SK-N-SH (cell line): ENCODE measurements at regions not wholly inside any gene's neighbourhood (a gene's known extent, or its start where the extent isn't known, plus 50 kb on each side); places are given as distances from the start of the nearest gene placed in this dataset.

Experiments used
- CTCF ChIA-PET: fragments of 300-600, 350-600 bp; formaldehyde crosslinking; extraction: SDS; loops from one replicate; lab custom pipeline; 2021; lab: Yijun Ruan, JAX
- POLR2A ChIA-PET: fragments of 350-600 bp; sonication (Branson Sonifier 250); formaldehyde crosslinking; extraction: SDS; loops from one replicate; lab custom pipeline; 2020; ENCODE audit warnings: antibody characterized with exemption, inconsistent platforms; lab: Yijun Ruan, JAX
- DNase-seq: peaks from one replicate; pipeline ENCODE4 v3.0.0; 2012
- H2AFZ ChIP-seq: fragments of 200-600 bp; sonication (generic); 2 replicates; pipeline ENCODE4 v1.8.1; 2016; ENCODE audit warnings: antibody characterized with exemption, mild to moderate bottlenecking, low read depth
- H3F3A ChIP-seq: fragments of 200-600 bp; sonication (generic); replicated peaks from 2 replicates; pipeline ENCODE3; 2016; ENCODE audit warnings: antibody characterized with exemption, mild to moderate bottlenecking; ENCODE audit not compliant: insufficient read depth
- H3K27ac ChIP-seq, 2 experiments: fragments of 200-500 bp in 1 of 2; fragments of 200-600 bp in 1 of 2; sonication (Bioruptor generic) in 1 of 2; sonication (generic), shearing (Covaris generic) in 1 of 2; 2 replicates each; pipeline versions ENCODE4 v1.5.1 to v1.6.1; 2014 to 2016; ENCODE audit warnings: low read depth in 2 of 2, inconsistent platforms in 1 of 2, low read length in 1 of 2, mild to moderate bottlenecking in 1 of 2, mixed read lengths in 1 of 2
- H3K27me3 ChIP-seq: fragments of 200-600 bp; sonication (generic), shearing (Covaris generic); 2 replicates; pipeline ENCODE4 v1.6.1; 2016; ENCODE audit warnings: mixed run types; ENCODE audit not compliant: insufficient read depth
- H3K36me3 ChIP-seq, 2 experiments: fragments of 200-500 bp in 1 of 2; fragments of 200-600 bp in 1 of 2; sonication (Bioruptor generic) in 1 of 2; sonication (generic) in 1 of 2; replicated peaks in 1 of 2; 2 replicates each; pipeline versions ENCODE3 to v1.5.1; 2014 to 2016; ENCODE audit warnings: low read length in 1 of 2, mild to moderate bottlenecking in 1 of 2; ENCODE audit not compliant: insufficient read depth in 2 of 2, control insufficient read depth in 1 of 2
- H3K4me1 ChIP-seq, 2 experiments: fragments of 200-500 bp in 1 of 2; fragments of 200-600 bp in 1 of 2; sonication (Bioruptor generic) in 1 of 2; sonication (generic), shearing (Covaris generic) in 1 of 2; 2 replicates each; pipeline versions ENCODE4 v1.5.1 to v1.6.1; 2014 to 2016; ENCODE audit warnings: low read depth in 1 of 2, low read length in 1 of 2, mixed run types in 1 of 2; ENCODE audit not compliant: insufficient read depth in 2 of 2, control insufficient read depth in 1 of 2
- H3K4me2 ChIP-seq: fragments of 200-600 bp; sonication (generic), shearing (Covaris generic); 2 replicates; pipeline ENCODE4 v1.6.1; 2017; ENCODE audit warnings: mixed run types
- H3K4me3 ChIP-seq, 2 experiments: fragments of 200-500 bp in 1 of 2; fragments of 200-600 bp in 1 of 2; sonication (Bioruptor generic) in 1 of 2; sonication (generic), shearing (Covaris generic) in 1 of 2; 2 replicates each; pipeline versions ENCODE4 v1.5.1 to v1.8.1; 2014 to 2016; ENCODE audit warnings: low read depth in 2 of 2, inconsistent platforms in 1 of 2, low read length in 1 of 2, mild to moderate bottlenecking in 1 of 2, mixed read lengths in 1 of 2, moderate library complexity in 1 of 2
- H3K79me2 ChIP-seq: fragments of 200-600 bp; sonication (generic); 2 replicates; pipeline ENCODE4 v1.8.1; 2017; ENCODE audit warnings: mild to moderate bottlenecking; ENCODE audit not compliant: insufficient read depth
- H3K9ac ChIP-seq: fragments of 200-600 bp; sonication (generic); 2 replicates; pipeline ENCODE4 v1.6.1; 2017; ENCODE audit warnings: mixed run types
- H3K9me2 ChIP-seq: fragments of 200-600 bp; sonication (generic); 2 replicates; pipeline ENCODE4 v1.6.1; 2017; ENCODE audit warnings: mixed run types
- H3K9me3 ChIP-seq: fragments of 200-600 bp; sonication (generic); 2 replicates; pipeline ENCODE4 v1.6.1; 2017; ENCODE audit warnings: mixed run types, mild to moderate bottlenecking, moderate library complexity
- H4K20me1 ChIP-seq: fragments of 200-600 bp; sonication (generic); 2 replicates; pipeline ENCODE4 v1.6.1; 2017; ENCODE audit warnings: mild to moderate bottlenecking, mixed run types; ENCODE audit not compliant: insufficient read depth
- ELF1 ChIP-seq: IDR thresholded peaks from 2 replicates; pipeline ENCODE4 v1.4.0; 2012
- EP300 ChIP-seq, 2 experiments: IDR thresholded peaks; 2 replicates each; pipeline versions ENCODE4 v1.4.0 to v1.6.1; 2012; ENCODE audit warnings: borderline replicate concordance in 1 of 2, low read depth in 1 of 2, low read length in 1 of 2
- FOXJ3 ChIP-seq: sonication (generic); formaldehyde crosslinking; IDR thresholded peaks from 2 replicates; pipeline ENCODE4 v1.5.1; 2020; ENCODE audit warnings: mild to moderate bottlenecking, missing genetic modification reagents
- GABPA ChIP-seq: IDR thresholded peaks from 2 replicates; pipeline ENCODE4 v1.4.0; 2012; ENCODE audit warnings: low read depth, mild to moderate bottlenecking
- JUND ChIP-seq: IDR thresholded peaks from 2 replicates; pipeline ENCODE4 v1.4.0; 2012
- NRF1 ChIP-seq: IDR thresholded peaks from 2 replicates; pipeline ENCODE4 v1.6.1; 2012; ENCODE audit warnings: low read depth, mild to moderate bottlenecking, low read length
- POLR2AphosphoS5 ChIP-seq: IDR thresholded peaks from 2 replicates; pipeline ENCODE4 v1.6.1; 2012; ENCODE audit warnings: low read depth, low read length
- RAD21 ChIP-seq: IDR thresholded peaks from 2 replicates; pipeline ENCODE4 v1.6.1; 2012; ENCODE audit warnings: mild to moderate bottlenecking, low read length
- RCOR1 ChIP-seq: fragments of 150-350 bp; IDR thresholded peaks from 2 replicates; pipeline ENCODE4 v1.6.1; 2017; ENCODE audit warnings: antibody characterized with exemption, low read length
- RFX5 ChIP-seq: IDR thresholded peaks from 2 replicates; pipeline ENCODE4 v1.6.1; 2012; ENCODE audit warnings: mild to moderate bottlenecking, improper control_type of control experiment, low read length
- RXRA ChIP-seq: IDR thresholded peaks from 2 replicates; pipeline ENCODE4 v1.4.0; 2012; ENCODE audit warnings: low read depth, mild to moderate bottlenecking, borderline replicate concordance
- SIN3A ChIP-seq: IDR thresholded peaks from 2 replicates; pipeline ENCODE4 v1.6.1; 2012; ENCODE audit warnings: low read depth, mild to moderate bottlenecking, low read length, moderate library complexity, borderline replicate concordance
- SMC3 ChIP-seq: IDR thresholded peaks from 2 replicates; pipeline ENCODE4 v1.6.1; 2012; ENCODE audit warnings: low read depth, low read length, improper control_type of control experiment
- TAF1 ChIP-seq: IDR thresholded peaks from 2 replicates; pipeline ENCODE4 v1.6.1; 2012; ENCODE audit warnings: low read depth, mild to moderate bottlenecking, low read length, moderate library complexity, borderline replicate concordance
- TEAD4 ChIP-seq: IDR thresholded peaks from 2 replicates; pipeline ENCODE4 v1.4.0; 2012; ENCODE audit warnings: mild to moderate bottlenecking, borderline replicate concordance; ENCODE audit not compliant: insufficient read depth
- YY1 ChIP-seq: IDR thresholded peaks from 2 replicates; pipeline ENCODE4 v1.4.0; 2012; ENCODE audit warnings: low read depth, mild to moderate bottlenecking
- WGBS: methylation state at CpG from one replicate; pipeline ENCODE4 v1.1.6; 2017; ENCODE audit warnings: low lambda C conversion rate; 5-methylcytosine and 5-hydroxymethylcytosine counted together
- TF ChIP-seq, protein P1 (sequence below): fragments of 150-350 bp; IDR thresholded peaks from 2 replicates; pipeline ENCODE4 v1.6.1; 2017; ENCODE audit warnings: antibody characterized with exemption, low read length, low read depth, borderline replicate concordance
- TF ChIP-seq, protein P2 (sequence below): IDR thresholded peaks from 2 replicates; pipeline ENCODE4 v1.4.0; 2012; ENCODE audit warnings: low read depth, borderline replicate concordance
- TF ChIP-seq, protein P3 (sequence below): IDR thresholded peaks from 2 replicates; pipeline ENCODE4; 2012

DNA sequence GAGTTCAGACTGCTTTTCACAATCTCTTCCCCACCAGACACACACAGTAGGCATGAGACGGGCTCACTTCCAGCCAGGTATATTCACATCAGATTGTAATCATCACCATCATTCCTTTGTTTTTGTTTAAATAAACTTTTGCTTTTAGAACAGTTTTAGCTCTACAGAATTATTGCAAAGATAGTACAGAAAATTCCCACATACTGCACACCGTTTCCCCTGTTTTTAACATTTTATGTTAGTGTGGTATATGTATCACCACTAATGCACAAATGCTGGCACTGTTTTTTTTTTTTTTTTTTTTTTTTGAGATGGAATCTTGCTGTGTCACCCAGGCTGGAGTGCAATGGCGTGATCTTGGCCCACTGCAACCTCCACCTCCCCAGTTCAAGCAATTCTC lies 83.3 kb upstream of the ANO1 start:
- no peaks in the 10 kb centered on the region for H4K20me1 ChIP-seq
- ChIA-PET POLR2A (no interaction called here), CTCF (no interaction called here)
- no peak overlapping the region for H3K9ac ChIP-seq
- 38% methylated on average over 3 of the region's 3 CpGs for WGBS
- no peaks in the 10 kb centered on the region for H3F3A ChIP-seq
- H3K4me2 ChIP-seq = no peak overlapping the region
- H3K4me1 ChIP-seq = no peaks in the 10 kb centered on the region
- no peak for DNase-seq
- no peak overlapping the region for H2AFZ ChIP-seq
- H3K27me3 ChIP-seq = no peaks in the 10 kb centered on the region
- H3K9me2 ChIP-seq = no peaks in the 10 kb centered on the region
- TF ChIP-seq EP300 (IDR thresholded peaks at IDR 0.05; ENCODE audit: borderline replicate concordance in 1 of 2, low read depth in 1 of 2, low read length in 1 of 2) = no peak
- no peak for TF ChIP-seq SIN3A
- TF ChIP-seq FOXJ3 (CRISPR knock-in tag) = no peak
- TF ChIP-seq YY1 = no peak
- TF ChIP-seq GABPA = no peak
- TF ChIP-seq POLR2AphosphoS5 = no peak
- TF ChIP-seq, protein P1, sequence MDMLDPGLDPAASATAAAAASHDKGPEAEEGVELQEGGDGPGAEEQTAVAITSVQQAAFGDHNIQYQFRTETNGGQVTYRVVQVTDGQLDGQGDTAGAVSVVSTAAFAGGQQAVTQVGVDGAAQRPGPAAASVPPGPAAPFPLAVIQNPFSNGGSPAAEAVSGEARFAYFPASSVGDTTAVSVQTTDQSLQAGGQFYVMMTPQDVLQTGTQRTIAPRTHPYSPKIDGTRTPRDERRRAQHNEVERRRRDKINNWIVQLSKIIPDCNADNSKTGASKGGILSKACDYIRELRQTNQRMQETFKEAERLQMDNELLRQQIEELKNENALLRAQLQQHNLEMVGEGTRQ = no peak
- no peak overlapping the region for H3K4me3 ChIP-seq
- no peaks in the 10 kb centered on the region for H3K36me3 ChIP-seq
- no peak overlapping the region for H3K27ac ChIP-seq
- H3K79me2 ChIP-seq = no peaks in the 10 kb centered on the region
- H3K9me3 ChIP-seq = no peaks in the 10 kb centered on the region

DNA sequence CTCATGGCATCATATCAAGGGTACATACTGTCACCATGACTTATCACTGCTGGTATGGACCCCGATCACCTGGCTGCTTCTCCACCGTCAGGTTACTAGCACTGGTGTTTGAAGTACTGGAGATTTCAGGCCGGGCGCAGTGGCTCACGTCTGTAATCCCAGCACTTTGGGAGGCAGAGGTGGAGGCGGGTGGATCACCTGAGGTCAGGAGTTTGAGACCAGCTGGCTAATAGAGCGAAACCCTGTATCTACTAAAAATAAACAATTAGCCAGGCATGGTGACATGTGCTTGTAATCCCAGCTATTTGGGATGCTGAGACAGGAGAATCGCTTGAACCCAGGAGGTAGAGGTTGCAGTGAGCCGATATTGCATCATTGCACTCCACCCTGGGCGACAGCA lies 82.4 kb upstream of the ANO1 start:
- H3K4me2 ChIP-seq = no peak overlapping the region
- no peaks in the 10 kb centered on the region for H3F3A ChIP-seq
- WGBS = 38% methylated on average over 9 of the region's 10 CpGs
- H3K9me3 ChIP-seq = no peaks in the 10 kb centered on the region
- TF ChIP-seq, protein P2, sequence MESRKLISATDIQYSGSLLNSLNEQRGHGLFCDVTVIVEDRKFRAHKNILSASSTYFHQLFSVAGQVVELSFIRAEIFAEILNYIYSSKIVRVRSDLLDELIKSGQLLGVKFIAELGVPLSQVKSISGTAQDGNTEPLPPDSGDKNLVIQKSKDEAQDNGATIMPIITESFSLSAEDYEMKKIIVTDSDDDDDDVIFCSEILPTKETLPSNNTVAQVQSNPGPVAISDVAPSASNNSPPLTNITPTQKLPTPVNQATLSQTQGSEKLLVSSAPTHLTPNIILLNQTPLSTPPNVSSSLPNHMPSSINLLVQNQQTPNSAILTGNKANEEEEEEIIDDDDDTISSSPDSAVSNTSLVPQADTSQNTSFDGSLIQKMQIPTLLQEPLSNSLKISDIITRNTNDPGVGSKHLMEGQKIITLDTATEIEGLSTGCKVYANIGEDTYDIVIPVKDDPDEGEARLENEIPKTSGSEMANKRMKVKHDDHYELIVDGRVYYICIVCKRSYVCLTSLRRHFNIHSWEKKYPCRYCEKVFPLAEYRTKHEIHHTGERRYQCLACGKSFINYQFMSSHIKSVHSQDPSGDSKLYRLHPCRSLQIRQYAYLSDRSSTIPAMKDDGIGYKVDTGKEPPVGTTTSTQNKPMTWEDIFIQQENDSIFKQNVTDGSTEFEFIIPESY = no peak
- TF ChIP-seq, protein P1 = no peak
- TF ChIP-seq ELF1 (no peak), NRF1 (no peak), TAF1 (no peak), YY1 (no peak), RAD21 (no peak), RXRA (no peak), JUND (no peak), SMC3 (no peak), TEAD4 (no peak), RFX5 (no peak), RCOR1 (no peak), POLR2AphosphoS5 (no peak)
- TF ChIP-seq, protein P3, sequence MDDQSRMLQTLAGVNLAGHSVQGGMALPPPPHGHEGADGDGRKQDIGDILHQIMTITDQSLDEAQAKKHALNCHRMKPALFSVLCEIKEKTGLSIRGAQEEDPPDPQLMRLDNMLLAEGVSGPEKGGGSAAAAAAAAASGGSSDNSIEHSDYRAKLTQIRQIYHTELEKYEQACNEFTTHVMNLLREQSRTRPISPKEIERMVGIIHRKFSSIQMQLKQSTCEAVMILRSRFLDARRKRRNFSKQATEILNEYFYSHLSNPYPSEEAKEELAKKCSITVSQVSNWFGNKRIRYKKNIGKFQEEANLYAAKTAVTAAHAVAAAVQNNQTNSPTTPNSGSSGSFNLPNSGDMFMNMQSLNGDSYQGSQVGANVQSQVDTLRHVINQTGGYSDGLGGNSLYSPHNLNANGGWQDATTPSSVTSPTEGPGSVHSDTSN = no peak
- H3K36me3 ChIP-seq = no peaks in the 10 kb centered on the region
- no peaks in the 10 kb centered on the region for H3K4me1 ChIP-seq
- H3K27me3 ChIP-seq = no peaks in the 10 kb centered on the region
- no peak overlapping the region for H3K4me3 ChIP-seq
- no peaks in the 10 kb centered on the region for H3K79me2 ChIP-seq
- H2AFZ ChIP-seq = no peak overlapping the region
- POLR2A ChIA-PET = no interaction called here
- no peak for DNase-seq
- no peaks in the 10 kb centered on the region for H3K9me2 ChIP-seq
- no peak overlapping the region for H3K9ac ChIP-seq
- H4K20me1 ChIP-seq = no peaks in the 10 kb centered on the region
- no peak overlapping the region for H3K27ac ChIP-seq
- CTCF ChIA-PET = no interaction called here
